Right lobe of liver (tissue), 6 donors: ENCODE measurements at regions not wholly inside any gene's neighbourhood (a gene's known extent, or its start where the extent isn't known, plus 50 kb on each side); places are given as distances from the start of the nearest gene placed in this dataset.
A peak's percentile ranks its signal among the peaks of the same experiment; 100 is the strongest.

Source experiments
- ATAC-seq, 4 donors: fragments of 200-7000 bp; cut with Tn5 transposase; one replicate each; pipeline ENCODE4 v1.9.1; 2020; ENCODE audit warnings: mild to moderate bottlenecking in 4 of 4, moderate library complexity in 4 of 4
- DNase-seq, 3 donors: peaks; one replicate each; pipeline ENCODE4 v3.0.0-alpha.2; 2020
- H3K27ac ChIP-seq, 3 donors: fragments of 200-600 bp; one replicate each; pipeline ENCODE4 v1.8.0; 2022
- H3K27me3 ChIP-seq, 2 donors: fragments of 200-600 bp; one replicate each; pipeline ENCODE4 v1.8.0; 2022
- H3K36me3 ChIP-seq, 4 donors: fragments of 200-600 bp; sonication (generic) in 1 of 4; one replicate each; pipeline versions ENCODE4 v1.5.1 to v1.8.0; 2017 to 2022; ENCODE audit warnings: control low read depth in 1 of 4
- H3K4me1 ChIP-seq, 4 donors: fragments of 200-600 bp; sonication (generic) in 1 of 4; one replicate each; pipeline versions ENCODE4 v1.5.1 to v1.8.0; 2017 to 2022; ENCODE audit warnings: control low read depth in 1 of 4
- H3K4me3 ChIP-seq, 3 donors: fragments of 200-600 bp; one replicate each; pipeline ENCODE4 v1.8.0; 2022
- H3K9me3 ChIP-seq, 4 donors: fragments of 200-600 bp; sonication (generic) in 1 of 4; one replicate each; pipeline versions ENCODE4 v1.5.1 to v1.8.0; 2017 to 2022; ENCODE audit warnings: control low read depth in 1 of 4
- CTCF ChIP-seq, 4 donors: fragments of 200-600 bp in 3 of 4; fragments of 450-650 bp in 1 of 4; IDR thresholded peaks; one replicate each; pipeline versions ENCODE4 v1.5.1 to v1.8.0; 2016 to 2022; ENCODE audit warnings: antibody characterized with exemption in 4 of 4, mild to moderate bottlenecking in 2 of 4
- POLR2A ChIP-seq: fragments of 450-650 bp; IDR thresholded peaks from one replicate; pipeline ENCODE4 v1.6.1; 2017; ENCODE audit warnings: antibody characterized with exemption, mild to moderate bottlenecking
- WGBS: methylation state at CpG from one replicate; pipeline ENCODE4 v1.1.6; 2018; ENCODE audit warnings: low coverage, low lambda C conversion rate; ENCODE audit not compliant: insufficient coverage; ENCODE audit errors: missing lambda C conversion rate; 5-methylcytosine and 5-hydroxymethylcytosine counted together
- intact Hi-C, 2 donors: fragments of 100-400 bp; cut with DNase I; formaldehyde crosslinking; loops; one replicate each; pipeline versions ENCODE4 v1.11.2 to v1.14.1; 2022
- donor health status: DM: no; HTN: yes; CAD: no.
- donor health status: DM: no; HTN: no; CAD: no.
- donor health status: DM: no; HTN: no; CAD: no.
- donor health status: DM: no; HTN: yes; CAD: no.
- donor health status: DM: no; HTN: yes; CAD: no.

GRCh38 chr11:129703846-129704245 is 111.8 kb upstream of the TMEM45B start:
- H3K27ac ChIP-seq: peak overlapping the region in 2 of 3 donors; percentile 28 to 63
- no peak overlapping the region for H3K4me3 ChIP-seq
- no peaks in the 10 kb centered on the region for H3K36me3 ChIP-seq
- TF ChIP-seq POLR2A: no peak
- no peak for TF ChIP-seq CTCF (IDR thresholded peaks at IDR 0.05)
- intact Hi-C loops: no loop called here
- no peaks in the 10 kb centered on the region for H3K27me3 ChIP-seq
- peaks cover 0 to 12% (median 0%) of the 10 kb centered on the region in 4 donors for H3K4me1 ChIP-seq
- no peak for DNase-seq
- 49% methylated on average over 5 of the region's 6 CpGs for whole genome bisulfite sequencing
- no peaks in the 10 kb centered on the region for H3K9me3 ChIP-seq
- peak in 2 of 4 donors; percentile 61 to 69 for ATAC-seq

- H3K4me3 ChIP-seq: no peak overlapping the region
- WGBS: 74% methylated on average over 3 of the region's 3 CpGs
- DNase-seq (no peak), ATAC-seq (no peak)
- intact Hi-C loops: no loop called here
- no peak for TF ChIP-seq POLR2A
- peaks cover 0 to 12% (median 0%) of the 10 kb centered on the region in 4 donors for H3K4me1 ChIP-seq
- no peaks in the 10 kb centered on the region for H3K36me3 ChIP-seq
- H3K9me3 ChIP-seq: no peaks in the 10 kb centered on the region
- H3K27ac ChIP-seq: no peak overlapping the region
- no peaks in the 10 kb centered on the region for H3K27me3 ChIP-seq
Measured at GRCh38 chr11:129704831-129705230, 110.8 kb upstream of the TMEM45B start.

GRCh38 chr11:129705341-129705740 is 110.3 kb upstream of the TMEM45B start:
- intact Hi-C loops: no loop called here
- DNase-seq: no peak
- TF ChIP-seq CTCF (IDR thresholded peaks at IDR 0.05) (no peak), POLR2A (no peak)
- WGBS: 61% methylated on average over 8 of the region's 8 CpGs
- no peak overlapping the region for H3K27ac ChIP-seq
- no peak overlapping the region for H3K4me3 ChIP-seq
- H3K4me1 ChIP-seq: peaks cover 0 to 12% (median 0%) of the 10 kb centered on the region in 4 donors
- no peaks in the 10 kb centered on the region for H3K9me3 ChIP-seq
- ATAC-seq: no peak
- no peaks in the 10 kb centered on the region for H3K27me3 ChIP-seq
- H3K36me3 ChIP-seq: no peaks in the 10 kb centered on the region

- Histone ChIP-seq H3K4me3 (no peak overlapping the region), H3K36me3 (no peaks in the 10 kb centered on the region), H3K27me3 (no peaks in the 10 kb centered on the region), H3K27ac (no peak overlapping the region), H3K9me3 (no peaks in the 10 kb centered on the region), H3K4me1 (peaks cover 0 to 12% (median 0%) of the 10 kb centered on the region in 4 donors)
- 40% methylated on average over 7 of the region's 7 CpGs for WGBS
- no peak for TF ChIP-seq POLR2A
- no peak for TF ChIP-seq CTCF (IDR thresholded peaks at IDR 0.05)
- DNase-seq (no peak), ATAC-seq (peak in 1 of 4 donors; percentile 14)
- intact Hi-C loops: no loop called here
Measured at GRCh38 chr11:129705933-129706332, 109.7 kb upstream of the TMEM45B start.

GRCh38 chr11:129709801-129710398 is 105.7 kb upstream of the TMEM45B start:
- no peaks in the 10 kb centered on the region for H3K27me3 ChIP-seq
- intact Hi-C loops: no loop called here
- H3K4me3 ChIP-seq: no peak overlapping the region
- 75% methylated on average over 14 of the region's 15 CpGs for WGBS
- no peaks in the 10 kb centered on the region for H3K36me3 ChIP-seq
- no peak for TF ChIP-seq CTCF (IDR thresholded peaks at IDR 0.05)
- TF ChIP-seq POLR2A: no peak
- no peaks in the 10 kb centered on the region for H3K4me1 ChIP-seq
- no peaks in the 10 kb centered on the region for H3K9me3 ChIP-seq
- no peak for DNase-seq
- ATAC-seq: no peak
- no peak overlapping the region for H3K27ac ChIP-seq
